ENCODE measurements at regions not wholly inside any gene's neighbourhood (a gene's known extent, or its start where the extent isn't known, plus 50 kb on each side); places are given as distances from the start of the nearest gene placed in this dataset.
"Not testable (repeated sequence)": the region's sequence is repeated elsewhere in the genome, so short reads cannot be mapped to it uniquely, and the experiment has no call there.

DNA sequence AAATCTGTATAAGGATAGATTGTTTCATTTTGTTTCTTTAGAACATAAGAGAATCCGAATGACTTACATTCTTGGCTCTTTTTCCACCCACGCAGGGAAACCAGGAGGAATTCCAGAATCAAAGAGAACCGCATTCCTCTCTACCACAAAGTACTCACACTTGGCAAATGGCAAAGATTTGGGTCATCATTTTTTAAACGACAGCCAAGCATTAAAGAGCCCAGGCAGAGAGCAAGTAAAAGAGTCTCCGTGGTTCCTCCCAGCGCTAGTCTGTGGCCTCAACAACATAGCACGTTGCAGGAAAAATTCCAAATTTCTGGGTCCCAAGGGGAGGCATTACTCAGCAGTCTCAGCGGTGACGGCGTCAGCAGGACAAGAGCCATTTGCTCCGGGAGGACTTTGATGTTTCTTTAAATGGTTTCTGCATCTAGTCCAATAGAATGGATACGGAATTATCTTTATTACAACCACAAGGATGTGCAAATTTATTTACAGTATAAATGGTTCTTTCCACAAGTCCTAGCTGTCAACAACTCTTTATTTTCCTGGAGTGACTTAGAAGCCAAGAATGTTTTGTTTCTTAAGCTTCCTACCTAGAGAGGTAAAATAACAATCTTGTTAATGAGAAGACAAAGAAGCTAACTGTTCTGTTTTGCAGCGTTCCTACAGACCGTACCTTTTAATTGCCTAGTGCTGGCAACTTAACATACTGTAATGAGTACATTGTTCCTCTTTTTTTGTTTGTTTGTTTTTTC is 232.5 kb downstream of the SKIDA1 start:
- peak; percentile 98 for DNase-seq (ENCODE audit: low read depth)

- no peak for DNase-seq (ENCODE audit: low read depth)
Observed at GRCh38 chr10:21290499-21291160, 234.9 kb downstream of the SKIDA1 start.

GRCh38 chr10:21289961-21290360 is 235.5 kb downstream of the SKIDA1 start:
- DNase-seq (ENCODE audit: low read depth) = no peak

DNA sequence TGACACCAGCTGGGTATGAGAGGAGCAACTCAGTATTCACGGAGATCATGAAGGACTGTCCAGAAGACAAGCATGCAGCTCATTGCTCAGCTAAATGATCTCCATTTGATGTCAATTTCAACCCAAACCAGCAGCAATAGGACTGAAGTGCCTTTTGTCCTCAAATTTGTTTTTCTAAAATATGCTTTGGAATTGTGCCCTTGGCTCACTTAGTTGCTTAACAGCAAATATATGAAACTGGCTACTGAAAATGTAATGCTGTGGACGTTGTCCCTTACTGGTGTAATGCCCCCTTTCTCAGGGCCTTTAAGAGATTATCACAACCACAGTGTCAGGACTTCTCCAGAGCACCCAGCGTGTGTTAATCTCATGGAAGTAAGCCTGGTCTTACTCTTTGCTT is 236.2 kb downstream of the SKIDA1 start:
- DNase-seq (ENCODE audit: low read depth) = no peak

DNA sequence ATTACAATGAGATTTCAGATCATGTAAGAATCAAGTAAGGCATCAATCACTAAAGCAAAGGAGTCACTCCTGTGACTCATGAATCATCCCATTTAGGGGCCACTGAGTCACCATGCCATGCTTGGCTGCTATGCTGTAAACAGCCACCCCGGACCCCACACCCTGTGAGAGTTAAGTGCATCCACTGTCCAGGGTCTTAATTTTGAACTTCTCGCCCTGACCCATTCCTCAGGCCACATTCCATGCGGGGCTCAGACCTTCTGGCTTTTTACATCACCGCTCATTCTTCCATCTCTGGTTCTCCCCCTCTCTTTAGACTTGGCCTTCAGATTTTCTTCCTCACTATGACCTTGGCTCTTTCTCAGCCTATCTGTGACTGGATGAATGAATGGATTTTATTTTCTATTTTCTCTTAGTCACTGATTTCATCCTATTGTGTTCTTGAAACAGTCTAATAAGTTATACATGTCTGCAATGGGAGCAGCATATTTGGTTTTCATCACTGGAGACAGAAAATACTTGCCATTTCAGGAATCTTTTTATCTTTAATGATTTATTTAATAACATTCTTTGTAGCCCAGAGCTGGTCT is 239.6 kb downstream of the SKIDA1 start:
- peak; percentile 27 for DNase-seq (ENCODE audit: low read depth)

GRCh38 chr10:21285207-21285606 is 240.3 kb downstream of the SKIDA1 start:
- no peak for DNase-seq (ENCODE audit: low read depth)

DNA sequence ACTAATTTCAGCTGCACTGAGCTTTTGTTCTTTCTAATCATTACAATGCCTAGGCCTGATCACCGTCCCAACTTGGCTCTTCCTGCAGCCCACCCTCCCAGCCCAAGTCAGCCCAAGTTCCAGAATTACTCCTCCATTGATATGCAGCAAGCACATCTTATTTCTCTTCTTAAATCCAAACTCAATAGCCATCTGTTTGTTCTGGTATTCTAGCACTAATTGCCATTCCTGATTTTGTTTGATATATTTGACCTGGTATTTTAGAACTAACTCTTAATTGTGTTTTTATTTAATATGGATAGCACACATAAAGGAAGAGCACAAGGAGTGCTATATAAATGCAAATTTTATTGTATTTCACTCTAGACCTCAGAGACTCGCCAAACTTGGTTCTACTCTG is 241.2 kb downstream of the SKIDA1 start:
- DNase-seq (ENCODE audit: low read depth) = no peak

DNA sequence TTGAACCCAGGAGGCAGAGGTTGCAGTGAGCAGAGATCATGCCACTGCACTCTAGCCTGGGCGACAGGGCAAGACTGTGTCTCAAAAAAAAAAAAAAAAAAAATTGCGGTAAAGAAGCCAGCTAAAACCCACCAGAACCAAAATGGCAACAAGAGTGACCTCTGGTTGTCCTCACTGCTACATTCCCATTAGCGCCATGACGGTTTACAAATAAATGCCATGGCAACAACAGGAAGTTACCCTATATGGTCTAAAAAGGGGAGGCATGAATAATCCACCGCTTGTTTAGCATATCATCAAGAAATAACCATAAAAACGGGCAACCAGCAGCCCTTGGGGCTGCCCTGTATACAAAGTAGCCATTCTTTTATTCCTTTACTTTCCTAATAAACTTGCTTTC is 242.4 kb downstream of the SKIDA1 start:
- not testable (repeated sequence) for DNase-seq (ENCODE audit: low read depth)

GRCh38 chr10:21281765-21282484 is 243.6 kb downstream of the SKIDA1 start:
- no peak for DNase-seq (ENCODE audit: low read depth)

- DNase-seq (ENCODE audit: low read depth) = peak; percentile 48
Observed at GRCh38 chr10:21280971-21281572, 244.4 kb downstream of the SKIDA1 start.

DNA sequence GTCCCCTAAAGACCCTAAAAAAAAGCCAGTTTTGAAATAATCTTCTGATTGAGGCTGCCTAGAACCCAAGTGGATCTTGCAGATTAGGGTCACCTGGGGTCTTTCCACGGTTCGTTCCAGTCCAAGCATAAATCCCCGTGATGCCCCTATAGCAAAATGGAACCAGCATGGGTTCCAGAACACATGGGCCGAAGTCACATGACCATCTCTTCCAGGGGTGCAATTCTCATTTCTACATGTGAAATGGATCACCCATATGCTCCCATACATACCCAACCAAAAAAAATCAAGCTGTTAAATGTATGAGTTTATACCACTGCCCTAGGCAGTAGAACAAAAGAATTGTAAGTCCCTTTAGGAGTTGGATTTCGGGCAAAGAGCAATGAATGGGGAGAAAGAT is 245.4 kb downstream of the SKIDA1 start:
- no peak for DNase-seq (ENCODE audit: low read depth)

DNA sequence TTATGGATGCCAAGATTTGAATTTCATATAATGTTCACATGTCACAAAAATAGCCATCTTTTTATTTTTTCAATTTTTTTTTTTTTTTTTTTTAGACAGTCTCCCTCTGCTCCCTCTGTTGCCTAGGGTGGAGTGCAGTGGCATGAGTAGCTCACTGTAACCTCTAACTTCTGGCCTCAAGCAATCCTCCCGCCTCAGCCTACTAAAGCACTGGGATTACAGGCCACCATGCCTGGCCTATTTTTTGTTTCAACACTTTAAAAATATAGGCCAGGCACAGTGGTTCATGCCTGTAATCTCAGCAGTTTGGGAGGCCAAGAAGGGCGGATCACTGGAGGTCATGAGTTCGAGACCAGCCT is 246.3 kb downstream of the SKIDA1 start:
- no peak for DNase-seq (ENCODE audit: low read depth)

- DNase-seq (ENCODE audit: low read depth) = peak; percentile 88
Observed at GRCh38 chr10:21278491-21279216, 246.8 kb downstream of the SKIDA1 start.

- no peak for DNase-seq (ENCODE audit: low read depth)
Observed at GRCh38 chr10:21273400-21273968, 252.0 kb downstream of the SKIDA1 start.

- no peak for DNase-seq (ENCODE audit: low read depth)
Observed at GRCh38 chr10:21272643-21273399, 252.7 kb downstream of the SKIDA1 start.

DNA sequence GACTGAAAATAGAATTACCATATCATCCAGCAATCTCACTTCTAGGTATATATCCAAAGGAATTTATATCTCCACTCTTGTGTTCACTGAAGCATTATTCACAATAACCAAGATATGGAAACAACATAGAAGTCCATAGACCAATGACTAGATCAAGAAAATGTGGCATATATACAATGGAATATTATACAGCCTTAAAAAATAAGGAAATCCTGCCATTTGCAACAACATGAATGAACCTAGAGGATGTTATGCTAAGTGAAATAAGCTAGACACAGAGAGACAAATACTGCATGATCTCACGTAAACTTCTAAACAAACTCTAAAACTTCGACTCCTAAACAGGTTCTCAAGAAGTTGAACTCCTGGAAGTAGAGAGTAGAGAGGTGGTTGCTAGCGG is 254.5 kb downstream of the SKIDA1 start:
- no peak for DNase-seq (ENCODE audit: low read depth)

- DNase-seq (ENCODE audit: low read depth) = no peak
Observed at GRCh38 chr10:21269289-21269688, 256.2 kb downstream of the SKIDA1 start.

GRCh38 chr10:21265622-21266021 is 259.9 kb downstream of the SKIDA1 start:
- peak; percentile 57 for DNase-seq (ENCODE audit: low read depth)

- DNase-seq (ENCODE audit: low read depth) = no peak
Observed at GRCh38 chr10:21264271-21264670, 261.2 kb downstream of the SKIDA1 start.

GRCh38 chr10:21263839-21264238 is 261.6 kb downstream of the SKIDA1 start:
- DNase-seq (ENCODE audit: low read depth) = no peak
